K562 (cell line): ENCODE measurements at regions not wholly inside any gene's neighbourhood (a gene's known extent, or its start where the extent isn't known, plus 50 kb on each side); places are given as distances from the start of the nearest gene placed in this dataset.

Experiments
- BMI1 ChIP-seq: fragments of 150-350 bp; IDR thresholded peaks from 2 replicates; pipeline ENCODE4 v1.6.1; 2014; ENCODE audit warnings: low read length
- CEBPG ChIP-seq, 3 experiments: fragments of 200-800 bp in 1 of 3; sonication (Bioruptor generic) in 1 of 3; sonication (generic) in 1 of 3; formaldehyde crosslinking in 1 of 3; IDR thresholded peaks in 2 of 3; conservative IDR thresholded peaks in 1 of 3; 2 replicates each; pipeline versions ENCODE4 v1.6.1 to v1.8.0; 2016 to 2022; ENCODE audit warnings: missing compliant biosample characterization in 2 of 3, missing genetic modification characterization in 2 of 3, mild to moderate bottlenecking in 1 of 3, missing genetic modification reagents in 1 of 3
- DEAF1 ChIP-seq: fragments of 450-650 bp; formaldehyde crosslinking; IDR thresholded peaks from 2 replicates; pipeline ENCODE4 v1.4.0; 2020; ENCODE audit warnings: mild to moderate bottlenecking, moderate library complexity
- FOXO4 ChIP-seq: fragments of 450-650 bp; formaldehyde crosslinking; IDR thresholded peaks from 2 replicates; pipeline ENCODE4 v1.4.0; 2020; ENCODE audit warnings: mild to moderate bottlenecking, moderate library complexity
- ILK ChIP-seq: fragments of 450-650 bp; IDR thresholded peaks from 2 replicates; pipeline ENCODE4 v1.6.1; 2016; ENCODE audit warnings: missing genetic modification characterization, low read depth, mild to moderate bottlenecking, missing compliant biosample characterization, moderate library complexity, borderline replicate concordance
- MECOM ChIP-seq: fragments of 250-450 bp; sonication (Bioruptor Pico); IDR thresholded peaks from 2 replicates; pipeline ENCODE4 v1.8.0; 2022; ENCODE audit warnings: inconsistent platforms
- NBN ChIP-seq: fragments of 450-650 bp; IDR thresholded peaks from 2 replicates; pipeline ENCODE4 v1.6.1; 2016; ENCODE audit warnings: low read depth, mild to moderate bottlenecking
- POU5F1 ChIP-seq: fragments of 150-350 bp; IDR thresholded peaks from 2 replicates; pipeline ENCODE4 v1.6.1; 2014; ENCODE audit warnings: borderline replicate concordance, low read length, low read depth, mild to moderate bottlenecking; ENCODE audit not compliant: partially characterized antibody
- PRPF4 ChIP-seq: fragments of 200-400 bp; formaldehyde crosslinking; IDR thresholded peaks from one replicate; pipeline ENCODE4 v1.6.1; 2017; ENCODE audit warnings: low read length, low read depth, mild to moderate bottlenecking; ENCODE audit not compliant: insufficient read depth, poor library complexity, severe bottlenecking
- TARDBP ChIP-seq: fragments of 450-650 bp; IDR thresholded peaks from 2 replicates; pipeline ENCODE4 v1.6.1; 2016
- ZNF175 ChIP-seq: fragments of 200-800 bp; sonication (Bioruptor generic); IDR thresholded peaks from 2 replicates; pipeline ENCODE4 v1.6.1; 2016; ENCODE audit warnings: low read depth, mild to moderate bottlenecking, missing genetic modification characterization, missing compliant biosample characterization
- ZNF408 ChIP-seq: fragments of 250-450 bp; sonication (Bioruptor Pico); IDR thresholded peaks from 2 replicates; pipeline ENCODE4 v1.4.0; 2020; ENCODE audit warnings: low read depth, mild to moderate bottlenecking, moderate library complexity
- ZNF518B ChIP-seq: fragments of 250-450 bp; sonication (Bioruptor Pico); IDR thresholded peaks from 2 replicates; pipeline ENCODE4 v1.5.0; 2021; ENCODE audit warnings: mild to moderate bottlenecking, moderate library complexity
- TF ChIP-seq, protein P1 (sequence below): sonication (generic); formaldehyde crosslinking; IDR thresholded peaks from 2 replicates; pipeline ENCODE4 v1.8.1; 2023; ENCODE audit warnings: missing genetic modification reagents, mild to moderate bottlenecking, borderline replicate concordance

DNA sequence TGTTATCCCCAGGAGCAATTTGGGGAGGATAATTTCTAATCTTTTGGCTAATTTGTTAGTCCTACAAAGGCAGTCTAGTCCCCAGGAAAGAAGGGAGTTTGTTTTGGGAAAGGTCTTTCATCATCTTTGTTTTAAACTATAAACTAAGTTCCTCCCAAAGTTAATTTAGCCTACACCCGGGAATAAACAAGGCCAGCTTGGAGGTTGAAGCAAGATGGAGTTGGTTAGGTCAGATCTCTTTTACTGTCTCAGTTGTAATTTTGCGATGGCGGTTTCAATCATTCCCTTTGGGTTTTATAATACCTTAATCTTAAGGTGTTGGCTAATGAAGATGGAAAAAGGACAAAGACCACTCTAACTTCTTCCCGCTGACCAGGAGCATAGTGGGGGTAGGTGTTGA, 166.4 kb upstream of the NAMPT start (continued):
- TF ChIP-seq FOXO4 (CRISPR knock-in tag) (no peak), TARDBP (no peak), CEBPG (CRISPR knock-in tag; IDR thresholded peaks at IDR 0.05) (no peak), CEBPG (tag; conservative IDR thresholded peaks at IDR 0.05 in 1 of 2, IDR thresholded peaks at IDR 0.05 in 1 of 2) (no peak), BMI1 (no peak), NBN (no peak), ZNF408 (CRISPR knock-in tag) (no peak), ZNF175 (CRISPR knock-in tag) (no peak), PRPF4 (no peak), ILK (peak; percentile 53; the same call in 1 of the 2 replicates), DEAF1 (CRISPR knock-in tag) (no peak), MECOM (CRISPR knock-in tag) (peak; percentile 70; the same call in 1 of the 2 replicates), POU5F1 (no peak), ZNF518B (no peak)
- TF ChIP-seq, protein P1, sequence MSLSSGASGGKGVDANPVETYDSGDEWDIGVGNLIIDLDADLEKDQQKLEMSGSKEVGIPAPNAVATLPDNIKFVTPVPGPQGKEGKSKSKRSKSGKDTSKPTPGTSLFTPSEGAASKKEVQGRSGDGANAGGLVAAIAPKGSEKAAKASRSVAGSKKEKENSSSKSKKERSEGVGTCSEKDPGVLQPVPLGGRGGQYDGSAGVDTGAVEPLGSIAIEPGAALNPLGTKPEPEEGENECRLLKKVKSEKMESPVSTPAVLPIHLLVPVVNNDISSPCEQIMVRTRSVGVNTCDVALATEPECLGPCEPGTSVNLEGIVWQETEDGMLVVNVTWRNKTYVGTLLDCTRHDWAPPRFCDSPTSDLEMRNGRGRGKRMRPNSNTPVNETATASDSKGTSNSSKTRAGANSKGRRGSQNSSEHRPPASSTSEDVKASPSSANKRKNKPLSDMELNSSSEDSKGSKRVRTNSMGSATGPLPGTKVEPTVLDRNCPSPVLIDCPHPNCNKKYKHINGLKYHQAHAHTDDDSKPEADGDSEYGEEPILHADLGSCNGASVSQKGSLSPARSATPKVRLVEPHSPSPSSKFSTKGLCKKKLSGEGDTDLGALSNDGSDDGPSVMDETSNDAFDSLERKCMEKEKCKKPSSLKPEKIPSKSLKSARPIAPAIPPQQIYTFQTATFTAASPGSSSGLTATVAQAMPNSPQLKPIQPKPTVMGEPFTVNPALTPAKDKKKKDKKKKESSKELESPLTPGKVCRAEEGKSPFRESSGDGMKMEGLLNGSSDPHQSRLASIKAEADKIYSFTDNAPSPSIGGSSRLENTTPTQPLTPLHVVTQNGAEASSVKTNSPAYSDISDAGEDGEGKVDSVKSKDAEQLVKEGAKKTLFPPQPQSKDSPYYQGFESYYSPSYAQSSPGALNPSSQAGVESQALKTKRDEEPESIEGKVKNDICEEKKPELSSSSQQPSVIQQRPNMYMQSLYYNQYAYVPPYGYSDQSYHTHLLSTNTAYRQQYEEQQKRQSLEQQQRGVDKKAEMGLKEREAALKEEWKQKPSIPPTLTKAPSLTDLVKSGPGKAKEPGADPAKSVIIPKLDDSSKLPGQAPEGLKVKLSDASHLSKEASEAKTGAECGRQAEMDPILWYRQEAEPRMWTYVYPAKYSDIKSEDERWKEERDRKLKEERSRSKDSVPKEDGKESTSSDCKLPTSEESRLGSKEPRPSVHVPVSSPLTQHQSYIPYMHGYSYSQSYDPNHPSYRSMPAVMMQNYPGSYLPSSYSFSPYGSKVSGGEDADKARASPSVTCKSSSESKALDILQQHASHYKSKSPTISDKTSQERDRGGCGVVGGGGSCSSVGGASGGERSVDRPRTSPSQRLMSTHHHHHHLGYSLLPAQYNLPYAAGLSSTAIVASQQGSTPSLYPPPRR (CRISPR knock-in tag) = no peak
